GM18498 (cell line): ENCODE measurements at regions not wholly inside any gene's neighbourhood (a gene's known extent, or its start where the extent isn't known, plus 50 kb on each side); places are given as distances from the start of the nearest gene placed in this dataset.
"Not testable (repeated sequence)": the region's sequence is repeated elsewhere in the genome, so short reads cannot be mapped to it uniquely, and the experiment has no call there.

Source experiments
- ATAC-seq: cut with Tn5 transposase; IDR thresholded peaks from one replicate; pipeline ENCODE4 v1.9.1; 2021; ENCODE audit warnings: mild to moderate bottlenecking, moderate library complexity; ENCODE audit not compliant: unreplicated experiment

GRCh38 chr12:105423237-105423636 lies 92.7 kb downstream of the C12orf75 start:
- no peak for ATAC-seq

DNA sequence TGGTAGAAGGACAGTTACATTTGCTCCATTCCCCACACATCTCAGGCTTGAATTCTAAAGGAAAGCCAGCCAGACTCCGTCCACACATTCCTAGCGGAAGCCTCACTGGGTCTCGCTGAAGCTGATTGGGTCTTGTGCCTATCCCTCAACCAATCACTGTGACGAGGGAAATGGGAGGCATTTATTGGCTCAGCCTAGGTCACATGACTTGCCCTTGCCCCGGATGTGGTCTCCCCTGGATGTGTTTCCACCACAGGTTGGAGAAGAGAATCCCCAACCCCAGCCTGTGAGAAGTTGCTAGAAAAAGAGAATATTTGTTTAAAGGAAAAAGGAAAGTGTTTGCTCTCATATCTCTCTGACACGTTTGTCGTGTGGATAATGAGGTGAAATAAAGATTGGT lies 93.4 kb downstream of the C12orf75 start:
- no peak for ATAC-seq

DNA sequence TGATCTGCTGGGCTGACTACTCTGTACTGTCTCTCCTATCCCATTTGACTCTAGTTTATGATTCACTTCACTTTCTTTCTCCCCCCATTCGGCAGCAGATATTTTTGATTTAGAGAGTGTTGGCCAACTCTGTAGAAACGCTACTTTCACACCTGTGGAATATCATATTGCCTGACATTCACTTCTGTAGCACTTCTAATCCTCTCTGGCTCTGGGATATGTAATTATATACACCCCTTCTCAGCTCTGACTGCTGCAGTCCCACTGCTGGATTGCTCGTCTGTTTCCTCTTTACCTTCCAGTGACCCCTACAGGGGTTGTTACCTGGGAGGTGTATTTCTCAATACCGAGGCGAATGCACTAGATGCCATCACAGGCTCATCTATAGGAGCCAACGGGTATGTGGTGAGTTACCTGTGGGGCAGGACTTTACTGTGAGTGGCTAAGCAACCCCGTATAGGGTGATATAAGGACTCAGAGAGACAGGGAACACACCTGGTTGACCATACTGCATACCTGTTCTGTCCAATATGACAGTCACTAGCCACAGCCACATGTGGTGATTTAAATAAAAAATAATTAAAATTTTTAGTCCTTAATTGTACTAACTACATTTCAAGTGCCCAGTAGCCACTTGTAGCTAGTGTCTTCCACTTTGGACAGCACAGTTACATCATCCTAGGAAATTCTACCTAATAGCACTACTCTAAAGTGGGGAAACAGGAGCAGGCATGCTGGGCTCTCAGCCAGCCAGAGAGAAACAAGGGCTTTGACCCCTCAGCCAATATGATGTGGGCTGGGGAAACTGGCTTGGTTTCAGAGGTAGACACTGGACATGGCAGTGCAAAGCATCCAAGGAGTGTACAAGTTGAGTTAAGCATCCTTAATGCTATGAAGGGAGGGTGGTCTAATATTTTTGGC lies 95.0 kb downstream of the C12orf75 start:
- no peak for ATAC-seq

- ATAC-seq = no peak
These were observed 96.3 kb downstream of the C12orf75 start for GRCh38 chr12:105426766-105427165.

DNA sequence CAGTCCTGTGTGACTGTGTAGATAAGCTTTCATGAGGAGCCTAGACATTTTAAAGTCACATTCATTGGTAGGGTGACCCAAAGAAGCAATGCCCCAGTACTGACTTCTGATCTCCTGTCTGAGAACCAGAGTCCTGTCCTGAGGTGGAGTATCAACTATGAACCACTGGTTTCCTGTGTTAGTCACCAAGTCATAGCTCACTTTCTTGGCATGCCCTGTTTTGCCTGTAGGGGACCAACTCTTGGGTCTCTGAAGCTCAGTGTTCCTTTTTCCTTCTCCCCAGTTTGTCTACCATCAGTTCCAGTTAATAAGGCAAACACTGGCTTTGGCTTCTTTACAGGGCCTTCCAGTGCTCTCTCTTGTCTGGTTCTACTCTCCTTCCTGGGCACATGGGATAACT lies 97.4 kb downstream of the C12orf75 start:
- ATAC-seq = no peak

DNA sequence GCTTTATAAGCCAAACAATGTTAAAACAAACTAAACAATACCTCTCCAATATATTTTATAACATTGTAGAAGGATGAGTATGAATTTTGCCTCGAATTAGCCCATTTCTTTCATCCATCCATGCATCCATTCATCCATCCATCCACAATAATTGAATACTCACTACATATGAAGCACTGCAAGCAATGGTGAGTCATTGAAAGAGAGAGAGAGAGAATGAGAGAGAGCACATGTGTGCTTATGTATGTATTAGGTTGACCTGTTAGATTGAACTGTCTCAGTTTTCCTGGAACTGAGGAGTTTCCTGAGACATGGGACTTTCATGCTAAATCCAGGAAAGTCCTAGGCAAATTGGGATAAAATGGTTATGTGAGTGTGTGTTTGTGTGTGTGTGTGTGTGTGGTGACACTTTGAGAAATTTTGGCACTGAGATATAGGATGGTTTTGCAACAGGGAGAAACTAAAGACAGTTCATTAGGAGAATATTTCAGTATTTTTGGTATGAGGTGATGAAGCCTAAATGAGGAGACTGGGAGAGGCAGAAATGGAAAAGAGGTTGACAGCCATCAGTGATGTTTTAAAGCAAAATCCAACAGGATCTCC lies 98.4 kb downstream of the C12orf75 start:
- ATAC-seq = no peak

GRCh38 chr12:105429511-105429910 lies 99.0 kb downstream of the C12orf75 start:
- no peak for ATAC-seq

GRCh38 chr12:105431537-105432100 lies 101.1 kb downstream of the C12orf75 start:
- ATAC-seq = no peak

- no peak for ATAC-seq
These were observed 103.3 kb downstream of the C12orf75 start for GRCh38 chr12:105433804-105434203.

DNA sequence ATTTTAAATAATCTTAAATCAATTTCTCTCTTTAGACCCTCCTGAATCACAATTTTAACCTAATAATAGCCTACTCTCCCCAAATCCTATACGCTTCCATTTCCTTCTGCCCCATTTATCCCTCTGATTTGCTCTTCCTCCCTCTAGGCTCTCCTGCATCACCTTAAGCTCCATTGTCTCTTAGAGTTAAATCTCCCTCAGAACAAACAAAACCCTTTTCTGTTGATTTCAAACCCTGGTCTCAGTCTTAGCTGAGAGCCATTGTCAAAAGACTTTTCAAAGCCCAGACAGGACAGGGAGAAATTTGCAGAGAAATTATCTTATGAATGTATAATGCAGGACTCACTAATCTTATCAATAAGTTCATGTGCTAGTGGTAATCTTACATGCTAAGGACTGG lies 106.1 kb downstream of the C12orf75 start:
- no peak for ATAC-seq

- no peak for ATAC-seq
These were observed 109.7 kb downstream of the C12orf75 start for GRCh38 chr12:105440037-105440664.

GRCh38 chr12:105443802-105444652 lies 113.5 kb downstream of the C12orf75 start:
- ATAC-seq = no peak

GRCh38 chr12:105444653-105445102 lies 114.2 kb downstream of the C12orf75 start:
- no peak for ATAC-seq

GRCh38 chr12:105445249-105445648 lies 114.8 kb downstream of the C12orf75 start:
- no peak for ATAC-seq

DNA sequence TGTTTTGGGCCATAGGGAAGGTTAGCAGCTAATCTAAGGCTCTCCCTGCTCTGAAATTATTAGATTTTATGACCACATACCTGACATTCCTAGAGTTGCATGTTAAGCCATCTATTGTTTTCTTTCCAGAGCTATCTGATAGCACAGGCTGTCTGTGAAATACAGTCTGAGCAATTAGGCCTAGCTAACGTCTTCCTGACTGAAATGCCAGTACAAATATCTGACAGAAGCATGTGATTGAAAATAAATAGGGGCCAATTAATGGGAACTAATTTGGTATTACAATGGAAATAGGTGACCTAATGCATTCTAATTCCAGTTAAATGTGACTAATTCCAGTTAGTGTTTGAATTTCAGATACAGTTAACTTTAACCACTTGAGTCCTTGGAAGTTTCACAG lies 115.2 kb downstream of the C12orf75 start:
- no peak for ATAC-seq

GRCh38 chr12:105446460-105446859 lies 116.0 kb downstream of the C12orf75 start:
- ATAC-seq = not testable (repeated sequence)

DNA sequence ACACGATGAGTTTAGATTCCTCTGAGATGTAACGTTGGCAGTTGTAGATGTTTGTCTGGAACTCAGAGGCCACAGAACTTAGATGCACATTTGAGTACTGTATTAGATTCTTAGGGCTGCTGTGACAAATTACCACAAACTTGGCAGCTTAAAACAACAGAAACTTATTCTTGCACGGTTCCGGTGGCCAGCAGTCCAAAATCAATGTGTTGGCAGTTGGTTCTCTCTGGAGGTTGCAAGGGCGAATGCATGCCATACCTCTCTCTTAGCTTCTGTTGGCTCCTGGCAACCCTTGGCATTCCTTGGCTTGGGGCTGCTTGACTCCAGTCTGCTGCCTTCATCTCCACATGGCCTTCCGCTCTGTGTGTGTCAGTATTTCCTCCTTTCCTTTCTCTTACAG lies 118.9 kb downstream of the C12orf75 start:
- ATAC-seq = no peak

- ATAC-seq = no peak
These were observed 120.7 kb downstream of the C12orf75 start for GRCh38 chr12:105451211-105451610.

GRCh38 chr12:105451798-105452197 lies 121.3 kb downstream of the C12orf75 start:
- no peak for ATAC-seq

DNA sequence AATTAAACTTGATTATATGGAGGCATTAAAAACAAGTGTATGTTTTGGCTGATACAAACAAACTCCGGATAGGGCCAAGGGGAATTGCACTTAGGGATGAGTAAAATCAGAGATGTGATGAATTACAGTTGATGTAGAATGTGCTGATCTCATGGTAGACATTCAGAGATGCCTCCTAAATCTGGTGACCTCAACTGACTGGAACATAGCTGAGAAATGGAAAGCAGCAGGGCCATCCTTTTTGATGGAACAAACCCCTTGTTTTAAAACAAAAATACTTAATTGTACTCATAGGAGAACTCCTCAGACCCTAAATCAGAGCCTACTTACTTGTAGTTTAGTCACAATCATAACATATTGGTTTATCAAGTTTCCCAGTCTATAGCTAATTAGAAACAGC lies 122.8 kb downstream of the C12orf75 start:
- ATAC-seq = no peak

DNA sequence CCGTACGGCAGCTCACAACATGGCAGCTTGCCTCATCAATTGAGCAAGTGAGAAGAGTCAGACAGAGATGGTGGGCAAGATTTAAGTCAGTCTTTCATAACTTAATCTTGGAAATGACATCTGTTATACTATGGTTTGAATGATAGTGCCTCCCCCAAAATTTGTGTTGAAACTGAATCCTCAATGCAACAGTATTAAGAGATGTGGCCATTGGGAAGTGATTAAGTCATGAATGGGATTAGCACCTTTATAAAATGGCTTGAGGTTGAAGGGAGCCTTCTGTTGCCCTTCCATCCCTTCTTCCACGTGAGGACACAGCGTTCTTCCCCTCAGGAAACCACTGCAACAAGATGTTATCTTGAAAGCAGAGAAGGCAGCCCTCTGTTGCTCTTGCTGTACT lies 124.2 kb downstream of the C12orf75 start:
- no peak for ATAC-seq
